Right lobe of liver (tissue), 4 donors: ENCODE measurements at regions not wholly inside any gene's neighbourhood (a gene's known extent, or its start where the extent isn't known, plus 50 kb on each side); places are given as distances from the start of the nearest gene placed in this dataset.
"Not testable (repeated sequence)": the region's sequence is repeated elsewhere in the genome, so short reads cannot be mapped to it uniquely, and the experiment has no call there.

Source experiments
- POLR2A ChIP-seq: fragments of 450-650 bp; IDR thresholded peaks from one replicate; pipeline ENCODE4 v1.6.1; 2017; ENCODE audit warnings: antibody characterized with exemption, mild to moderate bottlenecking
- TF ChIP-seq, protein P1 (sequence below), 4 donors: fragments of 200-600 bp in 3 of 4; fragments of 450-650 bp in 1 of 4; IDR thresholded peaks; one replicate each; pipeline versions ENCODE4 v1.5.1 to v1.8.0; 2016 to 2022; ENCODE audit warnings: antibody characterized with exemption in 4 of 4, mild to moderate bottlenecking in 2 of 4
- donor health status: DM: no; HTN: no; CAD: no.
- donor health status: DM: no; HTN: no; CAD: no.
- donor health status: DM: no; HTN: yes; CAD: no.

DNA sequence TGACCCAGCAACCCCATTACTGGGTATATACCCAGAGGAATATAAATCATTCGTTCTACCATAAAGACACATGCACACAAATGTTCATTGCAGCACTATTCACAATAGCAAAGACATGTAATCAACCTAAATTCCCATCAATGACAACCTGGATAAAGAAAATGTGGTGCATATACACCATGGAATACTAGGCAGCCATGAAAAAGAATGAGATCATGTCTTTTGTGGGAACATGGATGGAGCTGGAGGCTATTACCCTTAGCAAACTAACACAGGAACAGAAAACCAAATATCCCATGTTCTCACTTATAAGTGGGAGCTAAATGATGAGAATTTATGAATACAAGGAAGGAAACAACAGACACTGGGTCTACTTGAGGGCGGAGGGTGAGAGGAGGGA, 53.7 kb upstream of the ALG13 start:
- TF ChIP-seq, protein P1, sequence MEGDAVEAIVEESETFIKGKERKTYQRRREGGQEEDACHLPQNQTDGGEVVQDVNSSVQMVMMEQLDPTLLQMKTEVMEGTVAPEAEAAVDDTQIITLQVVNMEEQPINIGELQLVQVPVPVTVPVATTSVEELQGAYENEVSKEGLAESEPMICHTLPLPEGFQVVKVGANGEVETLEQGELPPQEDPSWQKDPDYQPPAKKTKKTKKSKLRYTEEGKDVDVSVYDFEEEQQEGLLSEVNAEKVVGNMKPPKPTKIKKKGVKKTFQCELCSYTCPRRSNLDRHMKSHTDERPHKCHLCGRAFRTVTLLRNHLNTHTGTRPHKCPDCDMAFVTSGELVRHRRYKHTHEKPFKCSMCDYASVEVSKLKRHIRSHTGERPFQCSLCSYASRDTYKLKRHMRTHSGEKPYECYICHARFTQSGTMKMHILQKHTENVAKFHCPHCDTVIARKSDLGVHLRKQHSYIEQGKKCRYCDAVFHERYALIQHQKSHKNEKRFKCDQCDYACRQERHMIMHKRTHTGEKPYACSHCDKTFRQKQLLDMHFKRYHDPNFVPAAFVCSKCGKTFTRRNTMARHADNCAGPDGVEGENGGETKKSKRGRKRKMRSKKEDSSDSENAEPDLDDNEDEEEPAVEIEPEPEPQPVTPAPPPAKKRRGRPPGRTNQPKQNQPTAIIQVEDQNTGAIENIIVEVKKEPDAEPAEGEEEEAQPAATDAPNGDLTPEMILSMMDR (IDR thresholded peaks at IDR 0.05): not testable (repeated sequence)
- TF ChIP-seq POLR2A: not testable (repeated sequence)
